Liver (tissue), 8 donors: ENCODE measurements at regions not wholly inside any gene's neighbourhood (a gene's known extent, or its start where the extent isn't known, plus 50 kb on each side); places are given as distances from the start of the nearest gene placed in this dataset.

Source experiments
- DNase-seq: peaks from one replicate; pipeline ENCODE4 v3.0.0-alpha.2; 2017; ENCODE audit warnings: low spot score
- H3K27ac ChIP-seq, 2 donors: one replicate each; pipeline ENCODE4 v1.7.0; 2013; ENCODE audit warnings: inconsistent platforms in 2 of 2, low read length in 2 of 2, control low read depth in 1 of 2, low read depth in 1 of 2, mild to moderate bottlenecking in 1 of 2
- H3K27me3 ChIP-seq, 4 donors: one replicate each; pipeline versions ENCODE4 v1.6.1 to v1.7.0; 2013; ENCODE audit warnings: low read length in 3 of 4, inconsistent platforms in 1 of 4, mild to moderate bottlenecking in 1 of 4, moderate library complexity in 1 of 4; ENCODE audit not compliant: control insufficient read depth in 4 of 4, insufficient read depth in 4 of 4
- H3K36me3 ChIP-seq, 4 donors: one replicate each; pipeline versions ENCODE4 v1.6.1 to v1.7.0; 2013; ENCODE audit warnings: low read length in 3 of 4, mild to moderate bottlenecking in 3 of 4, low read depth in 1 of 4, moderate library complexity in 1 of 4; ENCODE audit not compliant: control insufficient read depth in 4 of 4, insufficient read depth in 3 of 4
- H3K4me1 ChIP-seq, 4 donors: one replicate each; pipeline versions ENCODE4 v1.6.1 to v1.7.0; 2013; ENCODE audit warnings: low read length in 3 of 4, mild to moderate bottlenecking in 3 of 4, moderate library complexity in 1 of 4; ENCODE audit not compliant: control insufficient read depth in 4 of 4, insufficient read depth in 4 of 4
- H3K4me3 ChIP-seq, 3 donors: one replicate each; pipeline versions ENCODE4 v1.6.1 to v1.7.0; 2013; ENCODE audit warnings: low read length in 3 of 3, control low read depth in 1 of 3, low read depth in 1 of 3, mild to moderate bottlenecking in 1 of 3
- H3K9ac ChIP-seq, 2 donors: one replicate each; pipeline ENCODE4 v1.7.0; 2013; ENCODE audit warnings: low read length in 2 of 2, mild to moderate bottlenecking in 2 of 2, moderate library complexity in 2 of 2, control low read depth in 1 of 2, low read depth in 1 of 2
- H3K9me3 ChIP-seq, 4 donors: one replicate each; pipeline versions ENCODE4 v1.6.1 to v1.7.0; 2013; ENCODE audit warnings: low read length in 3 of 4; ENCODE audit not compliant: control insufficient read depth in 4 of 4
- EGR1 ChIP-seq, 2 donors: IDR thresholded peaks; 2 replicates each; pipeline ENCODE4 v1.6.1; 2016 to 2018; ENCODE audit warnings: antibody characterized with exemption in 2 of 2, low read depth in 2 of 2
- FOXA1 ChIP-seq: IDR thresholded peaks from 2 replicates; pipeline ENCODE4 v1.6.1; 2016; ENCODE audit warnings: antibody characterized with exemption
- FOXA2 ChIP-seq: IDR thresholded peaks from 2 replicates; pipeline ENCODE4 v1.6.1; 2016; ENCODE audit warnings: antibody characterized with exemption
- GABPA ChIP-seq, 2 donors: IDR thresholded peaks in 1 of 2; conservative IDR thresholded peaks in 1 of 2; 2 replicates each; pipeline ENCODE4 v1.6.1; 2016; ENCODE audit warnings: antibody characterized with exemption in 2 of 2, mild to moderate bottlenecking in 1 of 2, moderate library complexity in 1 of 2
- HNF4A ChIP-seq, 2 donors: conservative IDR thresholded peaks; 2 replicates each; pipeline ENCODE4 v1.6.1; 2016; ENCODE audit warnings: antibody characterized with exemption in 2 of 2, mild to moderate bottlenecking in 2 of 2
- HNF4G ChIP-seq: IDR thresholded peaks from 2 replicates; pipeline ENCODE4 v1.6.1; 2016; ENCODE audit warnings: antibody characterized with exemption
- NR2F2 ChIP-seq: IDR thresholded peaks from 2 replicates; pipeline ENCODE4 v1.6.1; 2016; ENCODE audit warnings: antibody characterized with exemption
- RAD21 ChIP-seq, 2 donors: IDR thresholded peaks; 2 replicates each; pipeline ENCODE4 v1.6.1; 2016; ENCODE audit warnings: antibody characterized with exemption in 2 of 2, mild to moderate bottlenecking in 2 of 2
- RXRA ChIP-seq, 2 donors: IDR thresholded peaks; 2 replicates each; pipeline ENCODE4 v1.6.1; 2017 to 2018; ENCODE audit warnings: antibody characterized with exemption in 2 of 2, mild to moderate bottlenecking in 1 of 2
- SP1 ChIP-seq: IDR thresholded peaks from 2 replicates; pipeline ENCODE4 v1.6.1; 2018; ENCODE audit warnings: antibody characterized with exemption, mild to moderate bottlenecking
- TAF1 ChIP-seq: conservative IDR thresholded peaks from 2 replicates; pipeline ENCODE4 v1.6.1; 2016; ENCODE audit warnings: antibody characterized with exemption, mild to moderate bottlenecking
- YY1 ChIP-seq: IDR thresholded peaks from 2 replicates; pipeline ENCODE4 v1.6.1; 2016; ENCODE audit warnings: antibody characterized with exemption, mild to moderate bottlenecking
- WGBS: extraction: QIAGEN DNeasy Blood & Tissue Kit; methylation state at CpG from one replicate; pipeline ENCODE4 v1.1.7; 2013; 5-methylcytosine and 5-hydroxymethylcytosine counted together
- TF ChIP-seq, protein P1 (sequence below): IDR thresholded peaks from 2 replicates; pipeline ENCODE4 v1.6.1; 2016; ENCODE audit warnings: antibody characterized with exemption, mild to moderate bottlenecking
- TF ChIP-seq, protein P2 (sequence below): fragments of 150-350 bp; IDR thresholded peaks from 2 replicates; pipeline ENCODE4 v1.5.1; 2017; ENCODE audit warnings: improper control_type of control experiment, low read depth, low read length; ENCODE audit not compliant: missing input control
- TF ChIP-seq, protein P3 (sequence below): IDR thresholded peaks from 2 replicates; pipeline ENCODE4 v1.6.1; 2016; ENCODE audit warnings: antibody characterized with exemption
- TF ChIP-seq, protein P4 (sequence below): IDR thresholded peaks from 2 replicates; pipeline ENCODE4 v1.6.1; 2016; ENCODE audit warnings: antibody characterized with exemption
- donor health status: healthy.
- donor health status: healthy.
- donor health status: healthy.
- donor health status: healthy.
- donor health status: healthy.

DNA sequence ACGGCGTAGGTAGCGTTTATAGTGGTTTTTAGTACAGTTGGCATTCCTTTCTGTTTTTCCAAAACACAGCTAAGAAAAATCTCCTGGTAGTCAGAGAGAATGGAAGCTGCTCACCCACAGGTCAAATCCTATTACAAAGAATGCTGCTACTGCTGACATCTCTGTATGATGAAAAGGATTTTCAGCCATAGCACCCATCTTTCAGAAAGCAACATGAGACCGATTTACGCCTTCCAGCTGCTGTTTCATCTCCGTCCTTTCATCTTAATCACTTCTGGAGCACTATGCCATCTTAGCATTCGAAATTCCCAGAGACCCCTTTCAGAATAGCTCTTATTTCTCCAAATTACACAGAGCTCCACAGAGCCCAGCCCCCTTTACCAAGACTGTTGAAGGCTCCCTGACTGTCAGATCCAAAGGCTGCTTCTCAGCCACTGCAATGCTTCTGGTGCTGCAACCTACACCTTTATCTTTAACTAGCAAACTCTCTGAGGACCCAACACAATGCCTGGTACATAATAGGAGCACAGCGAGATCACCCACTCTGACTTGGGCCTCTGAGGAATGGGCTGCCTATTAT, 211.8 kb downstream of the NEDD1 start (continued):
- TF ChIP-seq, protein P1, sequence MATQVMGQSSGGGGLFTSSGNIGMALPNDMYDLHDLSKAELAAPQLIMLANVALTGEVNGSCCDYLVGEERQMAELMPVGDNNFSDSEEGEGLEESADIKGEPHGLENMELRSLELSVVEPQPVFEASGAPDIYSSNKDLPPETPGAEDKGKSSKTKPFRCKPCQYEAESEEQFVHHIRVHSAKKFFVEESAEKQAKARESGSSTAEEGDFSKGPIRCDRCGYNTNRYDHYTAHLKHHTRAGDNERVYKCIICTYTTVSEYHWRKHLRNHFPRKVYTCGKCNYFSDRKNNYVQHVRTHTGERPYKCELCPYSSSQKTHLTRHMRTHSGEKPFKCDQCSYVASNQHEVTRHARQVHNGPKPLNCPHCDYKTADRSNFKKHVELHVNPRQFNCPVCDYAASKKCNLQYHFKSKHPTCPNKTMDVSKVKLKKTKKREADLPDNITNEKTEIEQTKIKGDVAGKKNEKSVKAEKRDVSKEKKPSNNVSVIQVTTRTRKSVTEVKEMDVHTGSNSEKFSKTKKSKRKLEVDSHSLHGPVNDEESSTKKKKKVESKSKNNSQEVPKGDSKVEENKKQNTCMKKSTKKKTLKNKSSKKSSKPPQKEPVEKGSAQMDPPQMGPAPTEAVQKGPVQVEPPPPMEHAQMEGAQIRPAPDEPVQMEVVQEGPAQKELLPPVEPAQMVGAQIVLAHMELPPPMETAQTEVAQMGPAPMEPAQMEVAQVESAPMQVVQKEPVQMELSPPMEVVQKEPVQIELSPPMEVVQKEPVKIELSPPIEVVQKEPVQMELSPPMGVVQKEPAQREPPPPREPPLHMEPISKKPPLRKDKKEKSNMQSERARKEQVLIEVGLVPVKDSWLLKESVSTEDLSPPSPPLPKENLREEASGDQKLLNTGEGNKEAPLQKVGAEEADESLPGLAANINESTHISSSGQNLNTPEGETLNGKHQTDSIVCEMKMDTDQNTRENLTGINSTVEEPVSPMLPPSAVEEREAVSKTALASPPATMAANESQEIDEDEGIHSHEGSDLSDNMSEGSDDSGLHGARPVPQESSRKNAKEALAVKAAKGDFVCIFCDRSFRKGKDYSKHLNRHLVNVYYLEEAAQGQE, result no peak
- TF ChIP-seq FOXA1, result no peak

DNA sequence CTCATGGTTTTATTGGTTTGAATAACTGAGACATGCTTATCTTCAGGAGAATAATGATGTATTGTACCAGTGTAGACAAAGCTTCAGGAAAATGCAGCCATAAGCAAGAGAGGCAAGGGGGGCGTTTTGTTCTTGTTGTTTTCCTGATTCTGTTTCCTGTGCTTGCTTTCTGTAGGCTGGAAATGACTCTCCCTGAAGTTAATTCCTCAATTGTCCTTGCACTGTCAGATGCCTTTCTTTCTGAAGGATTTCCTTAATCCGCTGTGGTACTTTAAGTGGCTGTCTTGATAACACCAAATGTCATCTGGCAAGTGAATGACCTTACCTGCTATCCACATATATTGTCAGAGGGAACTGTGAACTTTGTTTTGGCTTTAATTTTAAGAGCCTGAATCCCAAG, 220.0 kb downstream of the NEDD1 start:
- TF ChIP-seq RAD21 (IDR thresholded peaks at IDR 0.05) (no peak), GABPA (IDR thresholded peaks at IDR 0.05 in 1 of 2, conservative IDR thresholded peaks at IDR 0.05 in 1 of 2) (no peak), HNF4G (no peak), FOXA1 (no peak), EGR1 (IDR thresholded peaks at IDR 0.05; ENCODE audit: low read depth in 2 of 2) (no peak), YY1 (no peak), RXRA (IDR thresholded peaks at IDR 0.05) (no peak), NR2F2 (no peak), HNF4A (conservative IDR thresholded peaks at IDR 0.05) (no peak), SP1 (no peak), TAF1 (no peak), FOXA2 (no peak)
- TF ChIP-seq, protein P2, sequence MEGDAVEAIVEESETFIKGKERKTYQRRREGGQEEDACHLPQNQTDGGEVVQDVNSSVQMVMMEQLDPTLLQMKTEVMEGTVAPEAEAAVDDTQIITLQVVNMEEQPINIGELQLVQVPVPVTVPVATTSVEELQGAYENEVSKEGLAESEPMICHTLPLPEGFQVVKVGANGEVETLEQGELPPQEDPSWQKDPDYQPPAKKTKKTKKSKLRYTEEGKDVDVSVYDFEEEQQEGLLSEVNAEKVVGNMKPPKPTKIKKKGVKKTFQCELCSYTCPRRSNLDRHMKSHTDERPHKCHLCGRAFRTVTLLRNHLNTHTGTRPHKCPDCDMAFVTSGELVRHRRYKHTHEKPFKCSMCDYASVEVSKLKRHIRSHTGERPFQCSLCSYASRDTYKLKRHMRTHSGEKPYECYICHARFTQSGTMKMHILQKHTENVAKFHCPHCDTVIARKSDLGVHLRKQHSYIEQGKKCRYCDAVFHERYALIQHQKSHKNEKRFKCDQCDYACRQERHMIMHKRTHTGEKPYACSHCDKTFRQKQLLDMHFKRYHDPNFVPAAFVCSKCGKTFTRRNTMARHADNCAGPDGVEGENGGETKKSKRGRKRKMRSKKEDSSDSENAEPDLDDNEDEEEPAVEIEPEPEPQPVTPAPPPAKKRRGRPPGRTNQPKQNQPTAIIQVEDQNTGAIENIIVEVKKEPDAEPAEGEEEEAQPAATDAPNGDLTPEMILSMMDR, result no peak
- TF ChIP-seq, protein P1, result no peak
- TF ChIP-seq, protein P3, sequence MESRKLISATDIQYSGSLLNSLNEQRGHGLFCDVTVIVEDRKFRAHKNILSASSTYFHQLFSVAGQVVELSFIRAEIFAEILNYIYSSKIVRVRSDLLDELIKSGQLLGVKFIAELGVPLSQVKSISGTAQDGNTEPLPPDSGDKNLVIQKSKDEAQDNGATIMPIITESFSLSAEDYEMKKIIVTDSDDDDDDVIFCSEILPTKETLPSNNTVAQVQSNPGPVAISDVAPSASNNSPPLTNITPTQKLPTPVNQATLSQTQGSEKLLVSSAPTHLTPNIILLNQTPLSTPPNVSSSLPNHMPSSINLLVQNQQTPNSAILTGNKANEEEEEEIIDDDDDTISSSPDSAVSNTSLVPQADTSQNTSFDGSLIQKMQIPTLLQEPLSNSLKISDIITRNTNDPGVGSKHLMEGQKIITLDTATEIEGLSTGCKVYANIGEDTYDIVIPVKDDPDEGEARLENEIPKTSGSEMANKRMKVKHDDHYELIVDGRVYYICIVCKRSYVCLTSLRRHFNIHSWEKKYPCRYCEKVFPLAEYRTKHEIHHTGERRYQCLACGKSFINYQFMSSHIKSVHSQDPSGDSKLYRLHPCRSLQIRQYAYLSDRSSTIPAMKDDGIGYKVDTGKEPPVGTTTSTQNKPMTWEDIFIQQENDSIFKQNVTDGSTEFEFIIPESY, result no peak
- TF ChIP-seq, protein P4, sequence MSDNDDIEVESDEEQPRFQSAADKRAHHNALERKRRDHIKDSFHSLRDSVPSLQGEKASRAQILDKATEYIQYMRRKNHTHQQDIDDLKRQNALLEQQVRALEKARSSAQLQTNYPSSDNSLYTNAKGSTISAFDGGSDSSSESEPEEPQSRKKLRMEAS, result no peak
- WGBS, result 33% methylated on average over 2 of the region's 2 CpGs
- H3K27ac ChIP-seq, result no peak overlapping the region
- no peaks in the 10 kb centered on the region for H3K4me1 ChIP-seq
- no peak for DNase-seq
- H3K36me3 ChIP-seq, result no peaks in the 10 kb centered on the region
- H3K9me3 ChIP-seq, result no peaks in the 10 kb centered on the region
- H3K27me3 ChIP-seq, result no peaks in the 10 kb centered on the region
- H3K9ac ChIP-seq, result no peak overlapping the region
- no peak overlapping the region for H3K4me3 ChIP-seq
